DMS153 treated with DMSO at 0.1 percent for 48 hours (cell line): ENCODE measurements at regions not wholly inside any gene's neighbourhood (a gene's known extent, or its start where the extent isn't known, plus 50 kb on each side); places are given as distances from the start of the nearest gene placed in this dataset.

Source experiments
- DNase-seq: peaks from one replicate; lab custom pipeline; 2025; ENCODE audit not compliant: unreplicated experiment; lab: John Stamatoyannopoulos, UW

DNA sequence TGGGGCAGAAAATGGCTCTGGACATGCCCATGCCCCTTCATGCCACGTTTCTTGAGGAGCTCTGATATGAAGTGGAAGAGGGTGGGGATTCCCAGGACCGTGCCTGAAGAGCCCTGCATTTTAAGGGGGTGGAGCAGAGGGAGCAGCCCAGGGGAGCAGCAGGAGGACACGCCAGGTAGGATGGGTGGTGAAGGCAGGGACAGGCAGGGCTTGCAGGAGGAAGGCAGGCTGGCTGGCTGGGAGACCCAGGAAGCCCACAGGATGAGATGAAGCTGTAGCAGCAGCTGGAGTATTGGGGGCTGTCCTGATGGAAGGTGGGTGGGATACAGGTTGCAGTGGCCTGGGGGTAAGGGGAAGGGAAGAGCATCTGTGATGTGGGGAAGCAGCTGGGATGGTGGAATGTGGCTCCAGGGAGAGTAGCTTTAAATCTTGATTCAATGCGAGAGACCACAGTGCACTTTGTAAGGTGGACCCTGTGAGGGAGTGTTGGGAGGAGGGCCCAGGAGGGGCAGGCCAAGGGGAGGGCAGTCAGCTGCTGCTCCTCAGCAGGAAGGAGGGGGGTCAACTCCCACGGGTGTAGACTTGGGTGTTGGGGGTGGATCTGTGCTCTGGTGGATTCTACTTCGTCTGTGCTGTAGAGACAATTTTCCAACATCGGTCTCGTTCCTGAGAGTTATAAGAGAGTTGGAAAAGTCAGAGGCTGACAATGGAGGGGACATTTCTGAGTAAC is 242.6 kb upstream of the IRX4 start:
- no peak for DNase-seq

DNA sequence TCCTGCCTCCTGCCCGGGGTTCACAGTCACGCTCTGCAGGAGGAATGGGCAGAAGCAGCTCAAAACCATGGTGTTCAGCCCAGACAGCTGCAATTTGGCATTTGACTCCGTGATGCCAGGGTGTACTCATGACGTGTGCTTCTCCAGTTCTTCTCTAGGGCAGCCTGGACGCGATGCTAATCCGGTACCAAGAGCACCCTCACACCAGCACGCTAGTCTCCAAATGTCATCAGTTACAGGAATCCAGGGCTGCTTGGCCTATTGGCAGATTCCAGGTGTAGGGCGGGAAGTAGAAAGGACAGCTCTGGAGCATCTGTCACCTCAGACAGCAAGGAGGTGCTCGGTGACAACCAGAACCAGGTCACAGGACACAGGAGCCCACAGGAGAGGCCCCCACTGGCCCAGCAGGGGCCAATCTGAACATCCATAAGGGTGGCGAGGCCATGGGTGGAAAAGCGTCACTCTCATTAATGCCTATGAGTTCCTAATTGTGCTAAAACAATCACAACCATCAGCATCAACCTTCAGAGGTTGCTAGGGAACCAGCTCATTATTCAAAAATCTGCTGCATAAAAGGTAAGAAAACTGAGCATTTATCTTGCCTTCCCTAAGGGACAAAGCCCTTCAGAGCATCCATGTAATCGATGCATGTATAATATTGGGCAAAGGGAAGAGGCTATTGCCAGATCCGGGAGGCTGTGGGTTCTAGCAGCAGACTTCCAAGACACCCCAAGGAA is 241.9 kb upstream of the IRX4 start:
- DNase-seq, result no peak

DNA sequence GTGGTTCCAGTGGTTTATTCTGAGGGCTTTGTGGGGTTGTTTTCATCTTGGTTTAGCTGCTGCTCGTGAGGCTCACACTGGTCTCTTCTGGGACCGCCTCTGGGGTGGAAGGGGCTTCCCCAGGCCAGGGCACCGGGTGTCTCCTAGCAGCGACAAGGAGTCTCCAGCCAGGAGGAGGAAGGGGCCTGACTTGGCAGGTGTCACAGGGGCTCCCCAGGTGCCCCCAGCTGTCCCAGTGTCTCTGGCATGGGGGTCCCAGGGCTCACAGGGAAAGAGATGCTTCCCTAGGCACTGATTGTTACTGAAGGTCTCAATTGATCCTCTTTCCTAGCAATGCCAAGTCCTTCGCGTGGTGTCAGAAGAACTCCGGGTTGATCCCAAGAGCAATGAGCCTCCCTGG is 241.1 kb upstream of the IRX4 start:
- no peak for DNase-seq

DNA sequence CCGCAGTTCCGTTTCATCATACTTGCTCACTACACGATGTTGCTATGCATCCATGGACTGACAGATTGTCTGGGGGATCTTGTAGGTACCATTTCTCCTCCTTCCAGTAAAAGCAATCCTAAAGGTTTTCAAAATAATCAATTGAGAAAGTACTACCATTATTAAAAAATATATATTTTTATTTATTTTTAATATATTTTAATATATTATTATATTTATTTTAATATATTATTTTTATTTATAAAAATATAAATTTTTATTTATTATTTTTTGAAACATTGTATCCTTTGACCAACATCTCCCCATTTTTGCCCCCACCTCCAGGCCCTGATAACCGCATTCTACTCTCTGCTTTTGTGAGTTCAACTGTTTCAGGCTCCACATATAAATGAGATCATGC is 237.6 kb upstream of the IRX4 start:
- no peak for DNase-seq

DNA sequence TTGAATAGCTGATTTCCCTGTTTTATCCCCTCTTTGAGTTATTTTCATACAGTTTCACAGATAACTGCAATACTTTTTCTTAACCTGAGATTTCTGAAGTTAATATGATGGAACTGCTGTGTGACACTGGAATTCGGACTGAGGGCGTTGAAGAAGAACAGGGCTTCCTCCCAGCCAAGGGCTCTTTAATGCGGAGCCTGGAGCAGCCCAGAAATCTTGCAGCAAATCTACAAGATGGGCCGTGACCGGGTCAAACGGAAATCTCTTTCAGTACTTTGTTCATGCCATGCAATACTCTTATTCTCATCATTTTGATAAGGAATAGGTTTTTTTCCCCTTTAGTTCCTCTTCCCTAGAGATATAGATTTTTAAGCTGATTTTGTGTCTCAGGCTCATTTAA is 236.8 kb upstream of the IRX4 start:
- DNase-seq, result no peak

DNA sequence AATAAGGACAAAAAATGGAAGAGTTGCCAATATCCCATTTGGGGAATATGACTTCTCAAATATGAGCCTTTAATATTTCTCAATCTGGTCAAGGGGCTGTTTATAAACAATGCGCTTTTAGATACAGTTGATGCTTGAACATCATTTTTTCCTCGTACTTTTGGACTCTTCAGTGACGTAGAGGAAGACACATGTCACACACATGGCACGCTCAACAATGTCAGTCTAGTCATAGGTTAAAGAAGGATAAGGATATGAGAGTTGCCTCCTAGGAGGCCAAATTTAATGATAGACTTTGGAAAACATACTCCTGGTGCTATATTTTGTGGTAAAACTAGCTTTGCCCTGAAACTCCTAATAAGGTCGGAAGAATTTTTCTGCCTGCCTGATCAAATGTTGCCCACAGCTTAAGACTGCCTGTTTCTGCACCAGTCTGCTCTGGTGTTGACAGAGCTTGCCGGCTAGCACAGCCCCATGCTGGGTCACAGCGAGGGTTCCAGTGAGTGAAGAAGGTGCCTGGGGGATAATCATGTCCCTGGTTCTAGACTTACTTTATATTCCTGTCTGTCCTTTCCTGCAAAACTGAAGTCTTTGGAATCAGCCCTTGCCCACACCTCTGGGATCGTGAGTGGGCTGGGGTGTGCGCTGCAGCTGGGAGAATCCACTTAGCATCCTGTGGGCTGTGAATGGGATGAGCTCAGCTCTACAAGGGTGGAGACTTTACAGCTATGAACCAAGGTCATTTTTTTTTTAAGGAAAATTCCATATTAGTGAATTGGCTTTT is 230.8 kb upstream of the IRX4 start:
- no peak for DNase-seq

DNA sequence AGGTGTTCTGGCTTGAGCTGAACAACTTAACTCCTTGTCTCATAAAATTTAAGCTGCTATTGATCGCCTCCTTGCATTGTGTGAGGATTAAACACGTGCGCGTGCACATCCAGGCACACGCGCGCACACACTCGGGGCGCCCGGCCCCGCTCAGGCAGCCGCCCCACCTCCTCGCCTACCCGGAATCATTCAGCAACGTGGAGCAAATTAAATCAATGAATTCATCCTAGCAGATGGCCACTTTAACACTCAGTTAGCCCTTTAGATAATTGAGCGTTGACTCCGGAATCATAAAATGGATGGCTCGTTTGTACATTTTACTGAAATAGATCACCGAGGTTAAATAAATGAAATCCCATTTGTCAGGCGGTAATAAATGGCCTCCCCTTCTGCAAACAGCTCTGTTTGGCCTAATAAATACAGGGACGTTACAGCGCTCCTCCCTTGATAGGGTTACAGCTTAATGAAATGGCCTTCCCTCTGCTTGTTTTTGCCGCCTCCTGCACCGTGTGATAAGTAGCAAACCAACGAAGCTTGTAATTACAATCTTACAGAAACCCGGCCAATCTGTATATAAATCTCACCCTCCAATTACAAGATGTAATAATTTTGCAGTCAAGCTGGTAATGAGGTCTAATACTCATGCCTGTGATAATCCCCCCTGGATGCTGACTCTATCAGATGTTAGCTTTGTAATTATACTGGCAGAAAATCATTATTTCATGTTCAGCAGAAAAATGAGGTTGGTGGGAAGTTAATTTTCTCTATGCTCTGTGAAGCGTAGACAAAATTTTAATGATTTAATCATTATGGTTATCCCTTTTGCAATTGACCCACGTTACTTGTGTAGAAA is 229.7 kb upstream of the IRX4 start:
- DNase-seq, result peak; percentile 95

DNA sequence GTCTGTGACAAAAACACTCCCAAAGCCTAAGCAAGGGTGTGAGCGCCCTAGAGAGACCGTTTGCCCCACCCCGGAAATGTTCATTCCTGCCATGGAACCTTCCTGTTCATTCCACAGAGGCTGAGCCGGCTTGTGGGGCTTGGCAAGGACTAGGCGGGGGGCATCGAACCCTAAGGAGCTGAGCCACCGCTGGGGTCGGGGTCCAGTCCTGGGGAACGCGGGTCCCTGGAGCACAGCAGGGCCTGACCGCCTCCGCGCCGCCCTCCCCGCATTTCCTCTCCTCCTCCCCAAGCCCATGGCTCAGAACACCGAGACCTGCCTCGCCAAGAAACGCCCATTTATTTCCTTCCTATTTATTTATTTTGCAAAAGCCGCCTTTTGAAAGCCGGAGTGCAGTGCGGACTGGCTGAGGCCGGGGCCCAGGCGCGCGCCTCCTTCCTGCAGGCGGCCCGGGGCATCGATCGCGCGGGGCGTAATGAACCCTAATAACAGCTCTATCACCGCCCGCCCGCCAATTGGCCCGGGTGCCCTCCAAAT is 228.9 kb upstream of the IRX4 start:
- DNase-seq, result peak; percentile 74

DNA sequence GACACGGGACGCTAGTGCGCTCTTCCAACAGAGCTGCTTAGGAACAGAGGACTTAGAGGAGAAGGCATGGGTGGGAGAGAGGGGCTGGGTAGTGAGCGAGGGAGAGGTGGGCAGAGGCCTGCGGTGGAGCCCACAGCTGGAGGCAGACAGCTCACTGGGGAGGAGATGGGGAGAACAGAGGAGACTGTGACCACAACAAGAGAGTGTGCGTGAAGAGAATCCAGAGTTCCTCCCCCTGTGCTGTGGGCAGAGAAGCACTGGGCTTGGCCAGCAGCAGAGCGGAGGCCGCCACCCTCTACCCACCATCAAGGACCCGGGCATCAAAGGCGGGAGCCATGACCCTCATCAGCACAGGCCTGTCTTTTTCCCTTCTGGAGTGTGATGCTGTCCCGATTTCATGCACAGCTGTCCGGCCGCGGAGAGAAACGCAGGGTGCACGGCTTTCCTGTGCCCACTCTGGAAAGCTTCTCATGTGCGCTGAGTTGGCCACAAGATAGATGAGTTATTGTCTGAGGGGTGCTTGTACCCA is 228.3 kb upstream of the IRX4 start:
- no peak for DNase-seq

DNA sequence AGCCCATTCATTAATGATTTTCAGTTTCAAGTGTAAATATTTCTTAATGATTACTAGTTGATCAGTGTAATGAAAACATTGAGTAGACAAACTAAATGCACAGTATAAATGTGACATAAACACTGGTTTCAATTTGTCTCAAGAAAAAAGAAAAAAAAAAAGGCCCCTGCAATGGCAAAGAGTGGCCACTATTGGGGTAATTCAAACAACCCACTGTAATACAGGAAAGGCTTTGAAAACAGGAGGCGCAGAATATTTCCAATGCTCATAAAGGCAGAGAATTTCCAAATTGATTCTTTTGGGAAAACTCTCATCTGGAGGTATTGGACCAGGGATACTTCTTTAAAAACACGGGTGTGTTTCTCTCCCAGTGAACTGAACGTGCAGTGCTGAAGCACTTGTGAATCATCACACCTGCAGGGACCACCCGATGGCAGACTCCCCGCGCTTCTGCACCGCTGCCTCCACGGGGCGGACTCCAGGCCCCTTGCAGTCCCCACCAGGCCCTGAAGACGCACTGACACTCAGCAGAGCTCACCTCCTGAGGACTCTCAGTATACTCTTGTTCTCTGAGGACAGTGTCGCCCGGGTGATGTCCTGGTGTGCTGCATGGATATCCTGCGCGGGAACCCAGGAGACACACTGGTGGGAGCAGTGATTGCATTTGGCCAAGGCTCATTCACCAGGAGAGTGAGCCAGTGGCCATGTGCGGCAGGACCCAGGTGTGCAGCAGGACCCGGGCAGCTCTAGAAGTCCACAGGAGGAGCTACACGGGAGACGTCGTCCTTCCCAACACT is 227.6 kb upstream of the IRX4 start:
- DNase-seq, result no peak

DNA sequence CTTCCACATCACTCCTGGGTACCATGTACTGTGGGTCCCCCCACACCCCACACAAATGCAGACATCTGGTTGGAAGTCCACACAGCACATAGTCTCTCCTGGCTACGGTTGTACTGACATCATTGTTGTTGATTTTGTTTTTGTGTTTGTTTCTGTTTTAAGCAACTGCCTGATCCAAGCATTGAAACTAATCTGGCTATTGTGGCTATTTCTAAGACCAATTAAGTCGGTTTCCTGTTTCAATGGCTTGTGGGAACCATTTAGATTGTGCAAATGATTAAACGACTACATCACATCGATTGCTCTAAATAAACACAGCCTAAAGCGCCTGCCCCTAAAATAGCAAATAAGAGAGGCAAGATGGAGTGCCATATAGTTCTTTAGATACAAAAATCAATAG is 226.8 kb upstream of the IRX4 start:
- DNase-seq, result peak; percentile 43

DNA sequence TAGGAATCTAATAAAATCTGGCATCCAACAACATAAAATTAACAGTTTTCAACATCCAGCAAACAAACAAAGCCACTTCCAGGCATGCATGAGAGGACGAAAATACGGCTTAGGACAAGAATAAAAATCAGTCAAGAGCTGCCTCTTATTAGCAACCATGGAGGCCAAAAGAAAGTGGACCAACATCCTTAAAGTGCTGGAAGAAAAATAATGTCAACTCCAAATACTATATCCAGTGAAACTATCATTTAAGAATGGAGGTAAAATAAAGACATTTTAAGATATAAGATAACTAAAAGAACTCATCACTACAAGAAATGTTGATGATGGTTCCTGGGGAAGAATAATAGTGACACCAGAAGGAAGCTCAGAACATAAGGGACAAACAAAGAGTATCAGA is 224.0 kb upstream of the IRX4 start:
- DNase-seq, result no peak

DNA sequence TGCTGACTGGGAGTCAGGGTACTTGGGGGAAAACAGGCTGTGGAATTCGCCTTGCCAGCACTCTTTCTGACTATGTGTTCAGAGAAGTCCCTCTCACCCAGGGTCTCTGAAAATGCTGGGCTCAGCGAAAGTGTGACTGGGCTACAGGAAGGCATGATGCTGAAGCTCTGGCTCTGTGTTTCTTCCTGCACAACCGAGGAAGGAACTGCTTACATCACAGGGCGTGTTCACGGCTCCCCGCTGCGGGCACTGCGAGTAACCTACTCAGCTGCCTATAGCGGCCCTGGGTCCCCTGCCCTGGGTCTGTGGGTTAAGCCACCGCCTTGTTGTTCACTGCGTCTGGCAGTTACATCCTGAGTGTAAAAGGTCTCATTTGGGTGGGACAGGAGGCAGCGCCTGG is 222.4 kb upstream of the IRX4 start:
- no peak for DNase-seq

DNA sequence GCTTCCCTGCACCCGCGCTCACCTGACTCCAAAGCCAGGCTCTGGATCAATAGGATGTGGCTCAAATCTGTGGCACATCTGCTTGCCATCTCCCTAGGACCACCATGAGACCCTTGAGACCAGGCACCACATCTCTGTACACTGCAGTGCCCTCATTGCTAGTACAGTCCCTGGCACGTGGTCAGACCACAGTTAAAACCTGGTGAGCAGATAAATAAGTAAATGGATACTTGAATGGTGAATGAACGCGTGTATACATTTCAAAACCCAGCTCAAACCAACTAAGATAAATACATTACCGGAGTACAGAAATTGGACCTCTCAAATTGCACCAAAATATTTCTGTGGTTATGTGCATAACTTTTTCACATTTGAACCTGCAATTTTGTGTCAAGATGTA is 221.2 kb upstream of the IRX4 start:
- DNase-seq, result no peak

DNA sequence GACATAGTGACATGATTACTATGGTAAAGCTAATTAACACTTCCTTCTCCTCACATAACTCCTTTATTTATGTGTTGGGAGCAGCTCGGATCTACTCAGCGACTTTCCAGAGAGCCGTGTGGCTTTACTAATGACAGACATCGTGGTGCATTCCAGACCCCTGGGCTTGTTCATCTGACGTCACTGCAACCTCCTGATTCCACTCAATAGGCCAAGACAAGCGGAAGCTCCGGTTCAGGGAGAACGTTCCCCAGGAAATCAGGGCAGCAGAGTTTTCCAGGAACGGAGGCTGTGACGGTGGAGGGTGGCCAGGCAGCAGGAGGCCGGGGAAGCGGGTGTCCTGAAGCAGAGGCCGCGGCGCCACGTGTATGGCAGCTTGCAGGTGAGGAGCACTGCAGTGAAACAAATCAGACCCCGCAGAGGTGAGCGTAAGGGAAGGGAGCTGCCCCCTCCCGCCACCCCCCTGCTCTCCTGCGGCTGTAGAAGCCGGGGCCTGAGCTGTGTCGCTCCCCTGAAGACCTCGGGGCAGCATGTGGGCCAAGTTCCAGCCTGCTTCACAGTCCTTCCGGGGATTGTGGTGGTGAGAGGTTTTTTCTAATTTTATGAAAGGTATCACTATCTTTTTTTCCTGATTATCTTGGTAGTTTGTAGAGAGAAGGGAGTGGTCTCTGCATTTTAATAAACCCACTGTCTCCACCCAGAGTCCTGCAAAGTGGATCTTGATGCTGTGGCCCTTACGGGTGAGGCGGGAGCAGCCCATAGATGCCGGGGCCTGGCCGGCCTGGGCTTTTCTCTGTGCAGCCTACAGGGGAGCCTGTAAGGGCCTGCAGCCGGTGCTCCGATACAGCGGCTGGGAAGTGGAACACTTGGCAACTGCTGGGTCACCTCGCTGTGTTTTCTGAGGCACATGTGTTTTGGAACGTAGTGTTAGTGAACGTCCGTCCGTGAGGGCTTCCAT is 220.4 kb upstream of the IRX4 start:
- no peak for DNase-seq

DNA sequence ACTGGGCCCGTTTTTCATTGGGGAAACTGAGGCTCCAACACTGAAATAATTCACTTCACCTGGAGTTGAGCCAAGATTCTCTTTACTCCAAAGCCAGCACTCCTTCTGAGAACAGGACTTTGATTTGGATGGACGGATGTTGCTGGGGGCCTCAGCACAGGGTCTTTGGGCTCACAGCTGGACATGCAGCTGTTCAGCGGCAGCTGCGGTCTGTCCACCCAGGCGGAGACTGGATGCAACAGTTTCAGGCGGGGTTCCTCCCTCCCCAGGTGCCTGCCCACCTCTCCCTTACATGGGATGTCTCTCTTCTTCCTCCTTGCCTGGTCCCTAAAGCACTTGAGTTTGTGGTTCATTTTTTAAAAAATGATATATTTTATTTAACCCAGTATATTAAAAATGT is 219.0 kb upstream of the IRX4 start:
- DNase-seq, result no peak

DNA sequence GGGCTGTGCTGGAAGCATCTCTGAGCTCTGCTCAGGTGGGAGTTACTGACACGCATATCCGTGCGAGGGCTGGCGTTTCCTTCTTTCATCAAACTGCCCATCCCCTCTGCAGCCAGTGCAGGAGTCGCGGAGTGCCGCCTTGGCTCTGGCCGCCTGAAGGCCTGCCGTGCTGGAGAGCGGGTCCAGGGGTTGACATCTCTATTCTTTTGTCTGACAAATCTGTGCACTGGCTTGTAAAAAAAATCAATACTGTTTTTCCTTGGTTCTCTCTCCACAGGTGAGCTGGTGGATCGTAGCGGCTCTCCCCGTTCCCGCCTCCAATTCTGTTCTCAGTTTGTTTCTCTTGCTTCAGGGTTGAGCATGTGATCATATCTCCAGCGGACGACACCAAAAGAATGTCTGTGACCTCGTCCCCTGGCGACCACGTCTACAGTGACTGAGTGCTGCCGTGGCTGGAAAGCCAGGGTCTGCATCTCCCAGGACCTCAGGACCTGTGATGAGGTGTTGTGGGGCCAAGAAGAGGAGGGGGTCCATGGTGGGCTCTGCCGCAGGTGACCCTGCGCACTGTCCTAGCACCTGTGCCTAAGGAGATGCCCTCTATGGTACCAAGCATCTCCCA is 214.3 kb upstream of the IRX4 start:
- DNase-seq, result no peak

DNA sequence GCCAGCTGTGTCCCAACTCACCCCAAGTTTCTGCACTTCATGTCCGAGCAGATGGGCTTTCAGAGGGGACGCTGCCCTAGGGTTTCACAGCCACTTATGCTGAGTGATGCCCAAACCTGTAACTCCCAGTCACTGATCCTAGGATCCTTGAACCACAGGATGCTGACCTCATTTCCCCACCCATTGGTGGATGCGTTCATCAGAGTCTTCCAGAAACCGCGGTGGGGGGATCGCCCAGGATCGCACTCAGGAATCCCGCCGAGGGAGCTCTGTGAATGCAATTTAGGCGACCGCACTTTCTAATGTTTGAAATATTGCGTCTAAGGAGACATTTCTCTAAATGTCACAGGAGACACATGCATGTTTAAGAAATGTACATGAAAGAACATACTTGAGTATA is 212.3 kb upstream of the IRX4 start:
- no peak for DNase-seq
